ENCODE measurements at regions not wholly inside any gene's neighbourhood (a gene's known extent, or its start where the extent isn't known, plus 50 kb on each side); places are given as distances from the start of the nearest gene placed in this dataset.

GRCh38 chr1:58888833-58889232 is 105.0 kb upstream of the JUN start:
- TF ChIP-seq CTCF (IDR thresholded peaks at IDR 0.05) (no peak), REST (IDR thresholded peaks at IDR 0.05; ENCODE audit: insufficient read depth in 1 of 2, low read depth in 2 of 2, low read length in 1 of 2) (no peak)
